ENCODE measurements at regions not wholly inside any gene's neighbourhood (a gene's known extent, or its start where the extent isn't known, plus 50 kb on each side); places are given as distances from the start of the nearest gene placed in this dataset.

- no peak for TF ChIP-seq ZBTB40 (IDR thresholded peaks at IDR 0.05)
- TF ChIP-seq ZBTB40 (CRISPR knock-in tag; IDR thresholded peaks at IDR 0.05) = no peak
- no peak for TF ChIP-seq NFIX (CRISPR knock-in tag; IDR thresholded peaks at IDR 0.05; ENCODE audit: low read depth)
- no peak for TF ChIP-seq ARHGAP35 (IDR thresholded peaks at IDR 0.05; ENCODE audit: partially characterized antibody)
- no peak for TF ChIP-seq ZHX1 (conservative IDR thresholded peaks at IDR 0.05; ENCODE audit: low read length)
Observed at GRCh38 chr3:83074485-83074884, 1313.0 kb upstream of the GBE1 start (continued).
